HG02981 (cell line): ENCODE measurements at regions not wholly inside any gene's neighbourhood (a gene's known extent, or its start where the extent isn't known, plus 50 kb on each side); places are given as distances from the start of the nearest gene placed in this dataset.

Experiments
- ATAC-seq: cut with Tn5 transposase; IDR thresholded peaks from one replicate; pipeline ENCODE4 v1.9.1; 2021; ENCODE audit warnings: mild to moderate bottlenecking, moderate library complexity; ENCODE audit not compliant: unreplicated experiment

- no peak for ATAC-seq
Measured at GRCh38 chr14:65243766-65244442, 141.6 kb upstream of the MAX start.

- no peak for ATAC-seq
Measured at GRCh38 chr14:65249471-65250161, 147.3 kb upstream of the MAX start.

GRCh38 chr14:65250162-65250495 lies 147.8 kb upstream of the MAX start:
- no peak for ATAC-seq

GRCh38 chr14:65251213-65251612 lies 148.9 kb upstream of the MAX start:
- no peak for ATAC-seq

GRCh38 chr14:65252482-65253255 lies 150.4 kb upstream of the MAX start:
- ATAC-seq: no peak

- no peak for ATAC-seq
Measured at GRCh38 chr14:65255029-65255545, 152.8 kb upstream of the MAX start.

GRCh38 chr14:65255583-65256461 lies 153.5 kb upstream of the MAX start:
- ATAC-seq: no peak

- ATAC-seq: no peak
Measured at GRCh38 chr14:65256714-65257113, 154.4 kb upstream of the MAX start.

GRCh38 chr14:65257425-65257824 lies 155.1 kb upstream of the FUT8 start:
- no peak for ATAC-seq

GRCh38 chr14:65258391-65258790 lies 154.1 kb upstream of the FUT8 start:
- ATAC-seq: no peak

GRCh38 chr14:65259000-65259399 lies 153.5 kb upstream of the FUT8 start:
- ATAC-seq: no peak

- no peak for ATAC-seq
Measured at GRCh38 chr14:65260786-65261185, 151.7 kb upstream of the FUT8 start.

- no peak for ATAC-seq
Measured at GRCh38 chr14:65261425-65261920, 151.1 kb upstream of the FUT8 start.

GRCh38 chr14:65261946-65262345 lies 150.6 kb upstream of the FUT8 start:
- no peak for ATAC-seq

GRCh38 chr14:65263177-65263788 lies 149.2 kb upstream of the FUT8 start:
- ATAC-seq: no peak

- no peak for ATAC-seq
Measured at GRCh38 chr14:65267856-65268255, 144.7 kb upstream of the FUT8 start.

GRCh38 chr14:65268594-65268993 lies 143.9 kb upstream of the FUT8 start:
- ATAC-seq: no peak

- ATAC-seq: no peak
Measured at GRCh38 chr14:65269732-65270131, 142.8 kb upstream of the FUT8 start.

GRCh38 chr14:65277027-65277426 lies 135.5 kb upstream of the FUT8 start:
- ATAC-seq: no peak

GRCh38 chr14:65277580-65278270 lies 134.8 kb upstream of the FUT8 start:
- no peak for ATAC-seq
